Heart left ventricle (tissue), 13 donors: ENCODE measurements at regions not wholly inside any gene's neighbourhood (a gene's known extent, or its start where the extent isn't known, plus 50 kb on each side); places are given as distances from the start of the nearest gene placed in this dataset.

Source experiments
- POLR2A ChIP-seq, 2 donors: fragments of 450-650 bp; IDR thresholded peaks; one replicate each; pipeline ENCODE4 v1.6.1; 2017; ENCODE audit warnings: antibody characterized with exemption in 2 of 2, mild to moderate bottlenecking in 2 of 2, moderate library complexity in 2 of 2
- TF ChIP-seq, protein P1 (sequence below), 12 donors: fragments of 200-600 bp; sonication (generic) in 4 of 12; IDR thresholded peaks; one replicate each; pipeline versions ENCODE4 v1.5.0 to v1.8.0; 2018 to 2022; ENCODE audit warnings: antibody characterized with exemption in 12 of 12, mild to moderate bottlenecking in 5 of 12
- donor health status: ischemic (EF 13 %, LVEDD 7.1; RV severe dilation, severe dysfunction).
- donor health status: DM: no; HTN: yes; CAD: no.
- donor health status: DM: no; HTN: no; CAD: no.
- donor health status: ischemic (EF 25% LVEDD 6.9; RV normal size, moderate dysfunction).
- donor health status: ischemic (EF 25% LVEDD 5.7; RV mildly dilated, moderate dysfunction).
- donor health status: ischemic (EF 35%, LVEDD 5.7; RV mildly dilated, moderate dysfunction).
- donor health status: nonischemic (EF 11% LVEDD 7.7; RV severe dilation, severe dysfunction).
- donor health status: DM: yes; HTN: yes; CAD: no.
- donor health status: PGD.
- donor health status: ischemic (EF 29% LVEDD 5.4; RV normal size, mild dysfunction).
- donor health status: nonischemic (EF 23%, LVEDD 6.1; RV moderate dilation, normal function).

DNA sequence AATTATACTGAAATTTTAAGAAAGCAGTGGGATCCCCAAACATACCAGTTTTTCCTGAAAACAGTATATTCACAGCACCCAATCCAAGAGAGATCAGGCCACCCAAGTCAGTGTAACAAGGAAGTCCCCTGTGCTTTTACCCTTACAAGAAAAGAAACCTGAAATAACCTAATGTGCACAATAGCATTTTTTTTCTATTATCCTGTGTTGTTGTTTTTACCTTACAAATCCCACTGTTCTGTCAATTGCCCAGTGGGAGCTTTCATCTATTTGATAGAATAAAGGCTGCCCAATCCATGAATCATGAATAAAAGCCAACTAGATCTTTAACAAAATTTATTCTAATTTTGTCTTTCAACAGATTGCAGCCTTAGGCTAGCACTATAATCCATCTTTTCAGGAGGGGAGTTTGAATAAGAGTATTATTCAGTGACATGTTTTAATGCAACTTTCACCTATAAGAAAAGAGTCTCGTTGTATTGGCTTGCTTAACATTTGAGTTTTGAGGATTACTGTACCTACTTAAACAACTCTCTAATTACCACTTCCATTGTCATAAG is 457.4 kb downstream of the TRHDE start:
- TF ChIP-seq, protein P1, sequence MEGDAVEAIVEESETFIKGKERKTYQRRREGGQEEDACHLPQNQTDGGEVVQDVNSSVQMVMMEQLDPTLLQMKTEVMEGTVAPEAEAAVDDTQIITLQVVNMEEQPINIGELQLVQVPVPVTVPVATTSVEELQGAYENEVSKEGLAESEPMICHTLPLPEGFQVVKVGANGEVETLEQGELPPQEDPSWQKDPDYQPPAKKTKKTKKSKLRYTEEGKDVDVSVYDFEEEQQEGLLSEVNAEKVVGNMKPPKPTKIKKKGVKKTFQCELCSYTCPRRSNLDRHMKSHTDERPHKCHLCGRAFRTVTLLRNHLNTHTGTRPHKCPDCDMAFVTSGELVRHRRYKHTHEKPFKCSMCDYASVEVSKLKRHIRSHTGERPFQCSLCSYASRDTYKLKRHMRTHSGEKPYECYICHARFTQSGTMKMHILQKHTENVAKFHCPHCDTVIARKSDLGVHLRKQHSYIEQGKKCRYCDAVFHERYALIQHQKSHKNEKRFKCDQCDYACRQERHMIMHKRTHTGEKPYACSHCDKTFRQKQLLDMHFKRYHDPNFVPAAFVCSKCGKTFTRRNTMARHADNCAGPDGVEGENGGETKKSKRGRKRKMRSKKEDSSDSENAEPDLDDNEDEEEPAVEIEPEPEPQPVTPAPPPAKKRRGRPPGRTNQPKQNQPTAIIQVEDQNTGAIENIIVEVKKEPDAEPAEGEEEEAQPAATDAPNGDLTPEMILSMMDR (IDR thresholded peaks at IDR 0.05): no peak
- TF ChIP-seq POLR2A (IDR thresholded peaks at IDR 0.05): no peak
